ENCODE measurements at regions not wholly inside any gene's neighbourhood (a gene's known extent, or its start where the extent isn't known, plus 50 kb on each side); places are given as distances from the start of the nearest gene placed in this dataset.

DNA sequence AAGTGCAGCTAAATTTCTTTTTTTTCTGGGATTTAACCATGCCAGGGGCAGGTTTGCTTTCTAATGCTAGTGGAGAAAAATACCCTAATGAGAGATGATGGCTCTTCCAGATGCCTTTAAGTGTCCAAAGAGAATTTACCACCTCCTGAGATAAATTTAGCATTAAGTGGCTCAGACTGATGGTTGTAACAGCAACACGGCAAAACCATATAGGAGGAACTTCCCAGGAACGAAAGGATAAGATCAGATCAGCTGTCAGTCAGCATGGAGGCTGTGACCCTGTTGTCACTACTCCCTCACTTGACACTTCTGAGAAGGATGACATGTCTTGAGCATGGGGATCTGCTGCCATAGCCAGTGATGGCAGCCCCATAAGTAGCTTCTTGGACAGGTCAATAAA is 860.0 kb downstream of the QKI start:
- no peak for TF ChIP-seq CTCF (optimal IDR thresholded peaks at IDR 0.05 in 1 of 3, IDR thresholded peaks at IDR 0.05 in 1 of 3, conservative IDR thresholded peaks at IDR 0.05 in 1 of 3; ENCODE audit: extremely low read depth in 1 of 3, insufficient read depth in 2 of 3, low read length in 3 of 3)
- no peak for TF ChIP-seq EZH2 (IDR thresholded peaks at IDR 0.05; ENCODE audit: low read length)

Measured in keratinocyte (primary cell).